ENCODE measurements at regions not wholly inside any gene's neighbourhood (a gene's known extent, or its start where the extent isn't known, plus 50 kb on each side); places are given as distances from the start of the nearest gene placed in this dataset.
A peak's percentile ranks its signal among the peaks of the same experiment; 100 is the strongest.
"Not testable (repeated sequence)": the region's sequence is repeated elsewhere in the genome, so short reads cannot be mapped to it uniquely, and the experiment has no call there.

DNA sequence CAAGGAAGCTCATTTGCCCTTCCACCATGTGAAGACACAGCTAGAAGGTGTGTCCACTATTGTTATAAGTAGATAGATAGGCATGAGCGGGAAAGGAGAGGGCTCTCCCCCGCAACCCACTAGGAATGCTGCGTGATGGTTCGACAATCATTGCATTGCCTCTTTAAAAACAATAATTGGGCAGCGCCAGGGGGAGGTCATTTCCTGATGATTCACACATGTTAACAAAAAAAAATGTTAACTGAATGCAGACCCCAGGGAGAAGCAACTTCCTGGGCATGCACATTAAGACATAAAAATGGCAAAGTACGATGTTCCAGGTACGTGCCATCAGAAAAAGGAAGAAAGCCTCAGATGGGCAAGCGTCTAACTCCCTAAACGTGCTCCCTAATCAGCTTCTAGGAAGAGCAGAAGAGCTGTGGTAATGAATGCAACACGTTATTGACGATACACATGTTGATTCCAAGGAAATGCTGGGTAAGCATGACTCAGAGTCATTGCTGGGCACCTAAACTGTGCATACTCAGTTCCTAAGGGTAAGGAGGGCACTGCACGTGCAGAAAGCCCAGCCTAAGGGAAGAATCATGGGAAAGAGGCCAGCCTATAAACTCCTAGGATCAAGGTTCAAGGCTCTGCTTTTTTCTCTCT, 113.7 kb downstream of the FAM217A start:
- H3K36me3 ChIP-seq (ENCODE audit: insufficient read depth), result no peaks in the 10 kb centered on the region
- H3K27me3 ChIP-seq (ENCODE audit: insufficient read depth, low read depth), result no peaks in the 10 kb centered on the region
- H3K4me2 ChIP-seq, result no peak overlapping the region
- H4K20me1 ChIP-seq (ENCODE audit: insufficient read depth), result no peaks in the 10 kb centered on the region
- H3K27ac ChIP-seq, result no peak overlapping the region
- H3K4me1 ChIP-seq (ENCODE audit: low read depth, poor library complexity, severe bottlenecking), result no peaks in the 10 kb centered on the region
- H3K9ac ChIP-seq, result no peak overlapping the region
- no peaks in the 10 kb centered on the region for H3K79me2 ChIP-seq (ENCODE audit: insufficient read depth, low read depth)
- no peak overlapping the region for H2AFZ ChIP-seq (ENCODE audit: low read depth)
- no peak overlapping the region for H3K4me3 ChIP-seq (IDR thresholded peaks at IDR 0.05; ENCODE audit: insufficient read depth, low read depth, low read length)
- TF ChIP-seq, protein P1, sequence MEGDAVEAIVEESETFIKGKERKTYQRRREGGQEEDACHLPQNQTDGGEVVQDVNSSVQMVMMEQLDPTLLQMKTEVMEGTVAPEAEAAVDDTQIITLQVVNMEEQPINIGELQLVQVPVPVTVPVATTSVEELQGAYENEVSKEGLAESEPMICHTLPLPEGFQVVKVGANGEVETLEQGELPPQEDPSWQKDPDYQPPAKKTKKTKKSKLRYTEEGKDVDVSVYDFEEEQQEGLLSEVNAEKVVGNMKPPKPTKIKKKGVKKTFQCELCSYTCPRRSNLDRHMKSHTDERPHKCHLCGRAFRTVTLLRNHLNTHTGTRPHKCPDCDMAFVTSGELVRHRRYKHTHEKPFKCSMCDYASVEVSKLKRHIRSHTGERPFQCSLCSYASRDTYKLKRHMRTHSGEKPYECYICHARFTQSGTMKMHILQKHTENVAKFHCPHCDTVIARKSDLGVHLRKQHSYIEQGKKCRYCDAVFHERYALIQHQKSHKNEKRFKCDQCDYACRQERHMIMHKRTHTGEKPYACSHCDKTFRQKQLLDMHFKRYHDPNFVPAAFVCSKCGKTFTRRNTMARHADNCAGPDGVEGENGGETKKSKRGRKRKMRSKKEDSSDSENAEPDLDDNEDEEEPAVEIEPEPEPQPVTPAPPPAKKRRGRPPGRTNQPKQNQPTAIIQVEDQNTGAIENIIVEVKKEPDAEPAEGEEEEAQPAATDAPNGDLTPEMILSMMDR (conservative IDR thresholded peaks at IDR 0.05; ENCODE audit: low read depth, low read length), result no peak

DNA sequence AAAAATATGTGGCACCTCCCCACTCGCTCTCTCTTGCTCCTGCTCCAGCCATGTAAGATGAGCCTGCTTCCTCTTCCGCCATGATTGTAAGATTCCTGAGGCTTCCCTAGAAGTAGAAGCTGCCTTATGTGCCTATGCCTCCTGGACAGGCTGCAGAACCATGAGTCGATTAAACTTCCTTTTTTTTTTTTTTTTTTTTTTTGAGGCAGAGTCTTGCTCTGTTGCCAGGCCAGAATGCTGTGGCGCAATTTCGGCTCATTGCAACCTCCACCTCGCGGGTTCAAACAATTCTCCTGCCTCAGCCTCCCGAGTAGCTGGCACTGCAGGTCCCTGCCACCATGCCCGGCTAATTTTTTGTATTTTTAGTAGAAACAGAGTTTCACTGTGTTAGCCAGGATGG, 112.5 kb downstream of the FAM217A start:
- Histone ChIP-seq H3K79me2 (ENCODE audit: insufficient read depth, low read depth) (no peaks in the 10 kb centered on the region), H3K4me1 (ENCODE audit: low read depth, poor library complexity, severe bottlenecking) (no peaks in the 10 kb centered on the region), H4K20me1 (ENCODE audit: insufficient read depth) (no peaks in the 10 kb centered on the region), H3K4me2 (no peak overlapping the region), H3K27me3 (ENCODE audit: insufficient read depth, low read depth) (no peaks in the 10 kb centered on the region), H3K4me3 (IDR thresholded peaks at IDR 0.05; ENCODE audit: insufficient read depth, low read depth, low read length) (no peak overlapping the region), H3K27ac (no peak overlapping the region), H2AFZ (ENCODE audit: low read depth) (no peak overlapping the region), H3K36me3 (ENCODE audit: insufficient read depth) (no peaks in the 10 kb centered on the region), H3K9ac (no peak overlapping the region)
- TF ChIP-seq, protein P1 (conservative IDR thresholded peaks at IDR 0.05; ENCODE audit: low read depth, low read length), result no peak

DNA sequence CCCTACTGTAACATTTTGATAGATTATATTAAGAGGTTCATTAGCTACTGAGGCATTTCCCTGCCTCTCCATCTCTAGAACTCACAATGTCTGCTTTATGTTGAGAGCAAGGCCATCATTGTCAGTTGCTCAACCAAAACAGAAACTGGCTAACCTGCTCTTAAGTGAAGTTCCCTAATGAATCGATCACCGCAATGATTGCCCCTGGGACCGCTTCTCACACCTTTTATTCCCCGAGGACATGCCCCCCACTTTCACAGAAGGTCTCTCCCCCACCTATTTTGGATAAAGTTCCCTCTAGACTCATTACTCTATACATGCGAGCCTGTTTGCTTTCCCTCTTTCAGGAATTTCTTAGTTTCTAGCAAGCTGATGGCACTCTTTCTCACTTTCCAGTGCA, 108.8 kb downstream of the FAM217A start:
- no peak overlapping the region for H2AFZ ChIP-seq (ENCODE audit: low read depth)
- H3K4me3 ChIP-seq (IDR thresholded peaks at IDR 0.05; ENCODE audit: insufficient read depth, low read depth, low read length), result no peak overlapping the region
- H3K27me3 ChIP-seq (ENCODE audit: insufficient read depth, low read depth), result no peaks in the 10 kb centered on the region
- H3K4me1 ChIP-seq (ENCODE audit: low read depth, poor library complexity, severe bottlenecking), result no peaks in the 10 kb centered on the region
- no peak overlapping the region for H3K27ac ChIP-seq
- H3K4me2 ChIP-seq, result no peak overlapping the region
- TF ChIP-seq, protein P1 (conservative IDR thresholded peaks at IDR 0.05; ENCODE audit: low read depth, low read length), result no peak
- H4K20me1 ChIP-seq (ENCODE audit: insufficient read depth), result no peaks in the 10 kb centered on the region
- H3K9ac ChIP-seq, result no peak overlapping the region
- no peaks in the 10 kb centered on the region for H3K79me2 ChIP-seq (ENCODE audit: insufficient read depth, low read depth)
- no peaks in the 10 kb centered on the region for H3K36me3 ChIP-seq (ENCODE audit: insufficient read depth)

DNA sequence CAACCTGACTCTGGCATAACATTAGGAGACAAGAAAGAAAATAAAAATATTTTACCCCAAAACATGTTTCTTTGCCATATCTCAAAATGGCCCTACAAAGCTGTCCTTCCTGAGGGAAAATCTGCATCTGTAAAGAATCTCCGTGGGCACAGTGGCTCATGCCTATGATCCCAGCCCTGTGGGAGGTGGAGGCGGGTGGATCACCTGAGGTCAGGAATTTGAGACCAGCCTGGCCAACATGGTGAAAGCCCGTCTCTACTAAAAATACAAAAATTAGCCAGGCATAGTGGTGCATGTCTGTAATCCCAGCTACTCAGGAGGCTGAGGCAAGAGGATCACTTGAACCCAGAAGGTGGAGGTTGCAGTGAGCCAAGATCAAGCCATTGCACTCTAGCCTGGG, 105.8 kb downstream of the FAM217A start:
- H3K9ac ChIP-seq; H4K20me1 ChIP-seq (ENCODE audit: insufficient read depth); H3K27me3 ChIP-seq (ENCODE audit: insufficient read depth, low read depth); H3K36me3 ChIP-seq (ENCODE audit: insufficient read depth); H3K27ac ChIP-seq; H3K79me2 ChIP-seq (ENCODE audit: insufficient read depth, low read depth); H3K4me2 ChIP-seq; H3K4me1 ChIP-seq (ENCODE audit: low read depth, poor library complexity, severe bottlenecking); H2AFZ ChIP-seq (ENCODE audit: low read depth); H3K4me3 ChIP-seq (IDR thresholded peaks at IDR 0.05; ENCODE audit: insufficient read depth, low read depth, low read length): not testable (repeated sequence)

DNA sequence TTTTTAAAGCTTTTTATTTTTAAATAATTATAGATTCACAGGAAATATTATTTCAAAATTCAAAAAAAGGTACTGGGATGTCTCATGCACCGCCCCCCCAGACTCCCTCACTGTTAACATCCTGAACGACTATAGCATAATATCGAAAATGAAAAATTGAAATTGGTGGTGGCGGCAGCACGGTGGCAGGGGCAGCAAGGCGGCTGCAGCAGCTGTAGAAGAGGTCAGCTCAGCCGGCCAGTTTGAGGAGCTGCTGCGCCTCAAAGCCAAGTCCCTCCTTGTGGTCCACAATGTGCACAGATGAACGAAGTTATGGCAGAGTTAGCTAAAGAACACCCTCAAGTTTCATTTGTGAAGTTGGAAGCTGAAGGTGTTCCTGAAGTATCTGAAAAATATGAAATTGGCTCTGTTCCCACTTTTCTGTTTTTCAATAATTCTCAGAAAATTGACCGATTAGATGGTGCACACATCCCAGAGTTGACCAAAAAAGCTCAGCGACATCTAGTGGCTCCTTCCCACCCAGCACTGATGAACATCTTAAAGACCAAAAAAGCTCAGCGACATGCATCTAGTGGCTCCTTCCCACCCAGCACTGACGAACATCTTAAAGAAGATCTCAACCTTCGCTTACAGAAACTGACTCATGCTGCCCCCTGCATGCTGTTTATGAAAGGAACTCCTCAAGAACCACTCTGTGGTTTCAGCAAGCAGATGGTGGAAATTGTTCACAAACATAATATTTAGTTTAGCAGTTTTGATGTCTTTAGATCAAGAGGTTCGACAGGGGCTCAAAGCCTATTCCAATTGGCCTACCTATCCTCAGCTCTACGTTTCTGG, 100.8 kb downstream of the FAM217A start:
- Histone ChIP-seq H3K4me2 (peak overlapping the region; percentile 57), H3K36me3 (ENCODE audit: insufficient read depth) (no peaks in the 10 kb centered on the region), H3K9ac (peak overlapping the region; percentile 14; the same call in 1 of the 2 replicates), H3K27ac (peak overlapping the region; percentile 26; the same call in 1 of the 2 replicates), H3K79me2 (ENCODE audit: insufficient read depth, low read depth) (no peaks in the 10 kb centered on the region), H3K4me3 (IDR thresholded peaks at IDR 0.05; ENCODE audit: insufficient read depth, low read depth, low read length) (no peak overlapping the region), H2AFZ (ENCODE audit: low read depth) (peak overlapping the region; percentile 76), H4K20me1 (ENCODE audit: insufficient read depth) (no peaks in the 10 kb centered on the region), H3K4me1 (ENCODE audit: low read depth, poor library complexity, severe bottlenecking) (peaks cover 19% of the 10 kb centered on the region), H3K27me3 (ENCODE audit: insufficient read depth, low read depth) (no peaks in the 10 kb centered on the region)
- TF ChIP-seq, protein P1 (conservative IDR thresholded peaks at IDR 0.05; ENCODE audit: low read depth, low read length), result peak; percentile 73

DNA sequence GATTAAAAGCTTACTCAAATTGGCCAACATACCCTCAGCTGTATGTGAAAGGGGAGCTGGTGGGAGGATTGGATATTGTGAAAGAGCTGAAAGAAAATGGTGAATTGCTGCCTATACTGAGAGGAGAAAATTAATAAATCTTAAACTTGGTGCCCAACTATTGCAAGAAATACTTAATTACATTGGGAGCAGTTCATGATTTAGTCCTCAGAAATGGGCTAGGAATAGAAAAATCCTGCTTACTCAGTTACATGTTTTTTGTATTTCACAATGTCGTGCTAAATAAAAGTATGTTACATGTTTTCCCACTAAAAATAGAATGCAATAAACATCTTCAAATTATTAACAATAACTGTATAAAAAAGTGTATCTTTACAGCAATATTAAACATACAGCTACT, 100.0 kb downstream of the FAM217A start:
- not testable (repeated sequence) for H4K20me1 ChIP-seq (ENCODE audit: insufficient read depth); H3K27me3 ChIP-seq (ENCODE audit: insufficient read depth, low read depth); H3K27ac ChIP-seq; H3K4me3 ChIP-seq (IDR thresholded peaks at IDR 0.05; ENCODE audit: insufficient read depth, low read depth, low read length); H3K79me2 ChIP-seq (ENCODE audit: insufficient read depth, low read depth); H2AFZ ChIP-seq (ENCODE audit: low read depth); H3K36me3 ChIP-seq (ENCODE audit: insufficient read depth); H3K9ac ChIP-seq
- Histone ChIP-seq H3K4me2 (peak overlapping the region; percentile 57; the same call in 1 of the 2 replicates), H3K4me1 (ENCODE audit: low read depth, poor library complexity, severe bottlenecking) (peaks cover 19% of the 10 kb centered on the region)

Data from KMS-11 (cell line).